ENCODE measurements at regions not wholly inside any gene's neighbourhood (a gene's known extent, or its start where the extent isn't known, plus 50 kb on each side); places are given as distances from the start of the nearest gene placed in this dataset.

- no peak overlapping the region for H3K4ac ChIP-seq (ENCODE audit: low read length)
- no peaks in the 10 kb centered on the region for H3K9me3 ChIP-seq (replicated peaks in 1 of 2; ENCODE audit: control insufficient read depth in 2 of 2, insufficient read depth in 1 of 2, low read depth in 1 of 2, low read length in 2 of 2)
- no peak overlapping the region for H3K9ac ChIP-seq (ENCODE audit: low read depth, low read length, poor library complexity)
- H3K14ac ChIP-seq (ENCODE audit: low read length), result no peak overlapping the region
- H3K27me3 ChIP-seq (ENCODE audit: control insufficient read depth in 3 of 3, insufficient read depth in 3 of 3, low read depth in 1 of 3, low read length in 3 of 3), result no peaks in the 10 kb centered on the region
- no peak overlapping the region for H2AK5ac ChIP-seq (ENCODE audit: low read depth, low read length)
- no peak overlapping the region for H2BK12ac ChIP-seq (ENCODE audit: low read length)
- no peaks in the 10 kb centered on the region for H3K4me1 ChIP-seq (ENCODE audit: control insufficient read depth in 2 of 2, insufficient read depth in 1 of 2, low read depth in 1 of 2, low read length in 2 of 2)
- no peak overlapping the region for H3K27ac ChIP-seq (replicated peaks; ENCODE audit: low read length)
- no peak overlapping the region for H2AFZ ChIP-seq (ENCODE audit: low read length)
- H2BK5ac ChIP-seq (ENCODE audit: low read length), result no peak overlapping the region
- no peaks in the 10 kb centered on the region for H3K36me3 ChIP-seq (replicated peaks in 1 of 2; ENCODE audit: control insufficient read depth in 2 of 2, insufficient read depth in 2 of 2, low read length in 2 of 2)
- WGBS, 2 donors (ENCODE audit: extremely low coverage in 2 of 2, insufficient read length in 2 of 2, insufficient replicate concordance in 1 of 2), result no CpG with 5 or more reads among the region's 3 CpGs
- no peak overlapping the region for H4K91ac ChIP-seq (ENCODE audit: low read depth, low read length, poor library complexity)
- no peak for DNase-seq (ENCODE audit: low spot score)
- no peak overlapping the region for H4K8ac ChIP-seq (ENCODE audit: low read depth, low read length)
- no peaks in the 10 kb centered on the region for H3K79me1 ChIP-seq (ENCODE audit: low read depth, low read length)
- H3K4me2 ChIP-seq (ENCODE audit: insufficient read depth, low read length, poor library complexity, severe bottlenecking), result no peak overlapping the region
- H3K23ac ChIP-seq (ENCODE audit: low read depth, low read length, poor library complexity), result no peak overlapping the region
- H3K4me3 ChIP-seq (ENCODE audit: low read length in 2 of 2), result no peak overlapping the region
- no peak overlapping the region for H2BK15ac ChIP-seq (ENCODE audit: low read length)
- no peak overlapping the region for H3K18ac ChIP-seq (ENCODE audit: low read length)
- no peak overlapping the region for H2BK120ac ChIP-seq (ENCODE audit: low read depth, low read length)
Measured at GRCh38 chr18:38074298-38074876, 508.8 kb upstream of the CELF4 start.

- Histone ChIP-seq H2AK5ac (ENCODE audit: low read depth, low read length) (no peak overlapping the region), H2BK15ac (ENCODE audit: low read length) (no peak overlapping the region), H3K27ac (replicated peaks; ENCODE audit: low read length) (no peak overlapping the region), H2BK5ac (ENCODE audit: low read length) (no peak overlapping the region), H2BK120ac (ENCODE audit: low read depth, low read length) (no peak overlapping the region), H3K27me3 (ENCODE audit: control insufficient read depth in 3 of 3, insufficient read depth in 3 of 3, low read depth in 1 of 3, low read length in 3 of 3) (no peaks in the 10 kb centered on the region), H3K4me3 (ENCODE audit: low read length in 2 of 2) (no peak overlapping the region), H3K9ac (ENCODE audit: low read depth, low read length, poor library complexity) (no peak overlapping the region), H3K4me1 (ENCODE audit: control insufficient read depth in 2 of 2, insufficient read depth in 1 of 2, low read depth in 1 of 2, low read length in 2 of 2) (no peaks in the 10 kb centered on the region), H3K4me2 (ENCODE audit: insufficient read depth, low read length, poor library complexity, severe bottlenecking) (no peak overlapping the region), H3K79me1 (ENCODE audit: low read depth, low read length) (no peaks in the 10 kb centered on the region), H3K18ac (ENCODE audit: low read length) (no peak overlapping the region), H2AFZ (ENCODE audit: low read length) (no peak overlapping the region), H3K23ac (ENCODE audit: low read depth, low read length, poor library complexity) (no peak overlapping the region), H3K9me3 (replicated peaks in 1 of 2; ENCODE audit: control insufficient read depth in 2 of 2, insufficient read depth in 1 of 2, low read depth in 1 of 2, low read length in 2 of 2) (no peaks in the 10 kb centered on the region), H3K36me3 (replicated peaks in 1 of 2; ENCODE audit: control insufficient read depth in 2 of 2, insufficient read depth in 2 of 2, low read length in 2 of 2) (no peaks in the 10 kb centered on the region), H4K91ac (ENCODE audit: low read depth, low read length, poor library complexity) (no peak overlapping the region), H3K4ac (ENCODE audit: low read length) (no peak overlapping the region), H4K8ac (ENCODE audit: low read depth, low read length) (no peak overlapping the region), H2BK12ac (ENCODE audit: low read length) (no peak overlapping the region), H3K14ac (ENCODE audit: low read length) (no peak overlapping the region)
- WGBS, 2 donors (ENCODE audit: extremely low coverage in 2 of 2, insufficient read length in 2 of 2, insufficient replicate concordance in 1 of 2), result no CpG with 5 or more reads among the region's 2 CpGs
- no peak for DNase-seq (ENCODE audit: low spot score)
Measured at GRCh38 chr18:38067821-38068220, 502.2 kb upstream of the CELF4 start.

- Histone ChIP-seq H4K8ac (ENCODE audit: low read depth, low read length) (no peak overlapping the region), H2AK5ac (ENCODE audit: low read depth, low read length) (no peak overlapping the region), H2BK5ac (ENCODE audit: low read length) (no peak overlapping the region), H3K4me1 (ENCODE audit: control insufficient read depth in 2 of 2, insufficient read depth in 1 of 2, low read depth in 1 of 2, low read length in 2 of 2) (no peaks in the 10 kb centered on the region), H3K27me3 (ENCODE audit: control insufficient read depth in 3 of 3, insufficient read depth in 3 of 3, low read depth in 1 of 3, low read length in 3 of 3) (no peaks in the 10 kb centered on the region), H2BK12ac (ENCODE audit: low read length) (no peak overlapping the region), H3K9me3 (replicated peaks in 1 of 2; ENCODE audit: control insufficient read depth in 2 of 2, insufficient read depth in 1 of 2, low read depth in 1 of 2, low read length in 2 of 2) (no peaks in the 10 kb centered on the region), H2BK120ac (ENCODE audit: low read depth, low read length) (no peak overlapping the region), H3K18ac (ENCODE audit: low read length) (no peak overlapping the region), H3K4me2 (ENCODE audit: insufficient read depth, low read length, poor library complexity, severe bottlenecking) (no peak overlapping the region), H3K4ac (ENCODE audit: low read length) (no peak overlapping the region), H2AFZ (ENCODE audit: low read length) (no peak overlapping the region), H3K27ac (replicated peaks; ENCODE audit: low read length) (no peak overlapping the region), H4K91ac (ENCODE audit: low read depth, low read length, poor library complexity) (no peak overlapping the region), H3K9ac (ENCODE audit: low read depth, low read length, poor library complexity) (no peak overlapping the region), H3K4me3 (ENCODE audit: low read length in 2 of 2) (no peak overlapping the region), H3K23ac (ENCODE audit: low read depth, low read length, poor library complexity) (no peak overlapping the region), H3K79me1 (ENCODE audit: low read depth, low read length) (no peaks in the 10 kb centered on the region), H2BK15ac (ENCODE audit: low read length) (no peak overlapping the region), H3K14ac (ENCODE audit: low read length) (no peak overlapping the region), H3K36me3 (replicated peaks in 1 of 2; ENCODE audit: control insufficient read depth in 2 of 2, insufficient read depth in 2 of 2, low read length in 2 of 2) (no peaks in the 10 kb centered on the region)
- DNase-seq (ENCODE audit: low spot score), result no peak
- no CpG with 5 or more reads among the region's 1 CpG for WGBS, 2 donors (ENCODE audit: extremely low coverage in 2 of 2, insufficient read length in 2 of 2, insufficient replicate concordance in 1 of 2)
Measured at GRCh38 chr18:38067086-38067485, 501.5 kb upstream of the CELF4 start.

- H2AK5ac ChIP-seq (ENCODE audit: low read depth, low read length), result no peak overlapping the region
- no peak overlapping the region for H3K9ac ChIP-seq (ENCODE audit: low read depth, low read length, poor library complexity)
- H2BK12ac ChIP-seq (ENCODE audit: low read length), result no peak overlapping the region
- no peaks in the 10 kb centered on the region for H3K79me1 ChIP-seq (ENCODE audit: low read depth, low read length)
- H4K8ac ChIP-seq (ENCODE audit: low read depth, low read length), result no peak overlapping the region
- H2BK120ac ChIP-seq (ENCODE audit: low read depth, low read length), result no peak overlapping the region
- no peaks in the 10 kb centered on the region for H3K36me3 ChIP-seq (replicated peaks in 1 of 2; ENCODE audit: control insufficient read depth in 2 of 2, insufficient read depth in 2 of 2, low read length in 2 of 2)
- no peak overlapping the region for H3K23ac ChIP-seq (ENCODE audit: low read depth, low read length, poor library complexity)
- no peak overlapping the region for H3K18ac ChIP-seq (ENCODE audit: low read length)
- H2BK15ac ChIP-seq (ENCODE audit: low read length), result no peak overlapping the region
- H3K9me3 ChIP-seq (replicated peaks in 1 of 2; ENCODE audit: control insufficient read depth in 2 of 2, insufficient read depth in 1 of 2, low read depth in 1 of 2, low read length in 2 of 2), result no peaks in the 10 kb centered on the region
- no peak overlapping the region for H4K91ac ChIP-seq (ENCODE audit: low read depth, low read length, poor library complexity)
- no peak overlapping the region for H3K4me2 ChIP-seq (ENCODE audit: insufficient read depth, low read length, poor library complexity, severe bottlenecking)
- no peaks in the 10 kb centered on the region for H3K4me1 ChIP-seq (ENCODE audit: control insufficient read depth in 2 of 2, insufficient read depth in 1 of 2, low read depth in 1 of 2, low read length in 2 of 2)
- no peak overlapping the region for H3K27ac ChIP-seq (replicated peaks; ENCODE audit: low read length)
- no peak overlapping the region for H3K4me3 ChIP-seq (ENCODE audit: low read length in 2 of 2)
- H3K4ac ChIP-seq (ENCODE audit: low read length), result no peak overlapping the region
- H3K27me3 ChIP-seq (ENCODE audit: control insufficient read depth in 3 of 3, insufficient read depth in 3 of 3, low read depth in 1 of 3, low read length in 3 of 3), result no peaks in the 10 kb centered on the region
- no peak overlapping the region for H2AFZ ChIP-seq (ENCODE audit: low read length)
- H2BK5ac ChIP-seq (ENCODE audit: low read length), result no peak overlapping the region
- WGBS, 2 donors (ENCODE audit: extremely low coverage in 2 of 2, insufficient read length in 2 of 2, insufficient replicate concordance in 1 of 2), result no CpG with 5 or more reads among the region's 3 CpGs
- DNase-seq (ENCODE audit: low spot score), result no peak
- H3K14ac ChIP-seq (ENCODE audit: low read length), result no peak overlapping the region
Measured at GRCh38 chr18:38052879-38053590, 487.4 kb upstream of the CELF4 start.

Measured in neuronal stem cell (in vitro differentiated cells).